ENCODE measurements at regions not wholly inside any gene's neighbourhood (a gene's known extent, or its start where the extent isn't known, plus 50 kb on each side); places are given as distances from the start of the nearest gene placed in this dataset.
"Not testable (repeated sequence)": the region's sequence is repeated elsewhere in the genome, so short reads cannot be mapped to it uniquely, and the experiment has no call there.

- no peak for DNase-seq (ENCODE audit: low read depth)
Measured at GRCh38 chr6:138656364-138657064, 117.1 kb upstream of the CCDC28A start.

GRCh38 chr6:138657065-138657425, 116.5 kb upstream of the CCDC28A start:
- peak; percentile 88 for DNase-seq (ENCODE audit: low read depth)

- no peak for DNase-seq (ENCODE audit: low read depth)
Measured at GRCh38 chr6:138659998-138660397, 113.6 kb upstream of the CCDC28A start.

- DNase-seq (ENCODE audit: low read depth), result peak; percentile 79
Measured at GRCh38 chr6:138662471-138662870, 111.1 kb upstream of the CCDC28A start.

- no peak for DNase-seq (ENCODE audit: low read depth)
Measured at GRCh38 chr6:138663892-138664291, 109.7 kb upstream of the CCDC28A start.

- no peak for DNase-seq (ENCODE audit: low read depth)
Measured at GRCh38 chr6:138664745-138665144, 108.8 kb upstream of the CCDC28A start.

- peak; percentile 51 for DNase-seq (ENCODE audit: low read depth)
Measured at GRCh38 chr6:138666636-138667035, 106.9 kb upstream of the CCDC28A start.

- no peak for DNase-seq (ENCODE audit: low read depth)
Measured at GRCh38 chr6:138667408-138667807, 106.2 kb upstream of the CCDC28A start.

GRCh38 chr6:138671351-138671750, 102.2 kb upstream of the CCDC28A start:
- DNase-seq (ENCODE audit: low read depth), result no peak

- no peak for DNase-seq (ENCODE audit: low read depth)
Measured at GRCh38 chr6:138673346-138674014, 100.1 kb upstream of the CCDC28A start.

GRCh38 chr6:138674444-138674843, 99.1 kb upstream of the CCDC28A start:
- DNase-seq (ENCODE audit: low read depth), result not testable (repeated sequence)

GRCh38 chr6:138677538-138677937, 96.0 kb upstream of the CCDC28A start:
- no peak for DNase-seq (ENCODE audit: low read depth)

- DNase-seq (ENCODE audit: low read depth), result no peak
Measured at GRCh38 chr6:138678168-138678567, 95.4 kb upstream of the CCDC28A start.

GRCh38 chr6:138680085-138680484, 93.5 kb upstream of the CCDC28A start:
- peak; percentile 48 for DNase-seq (ENCODE audit: low read depth)

GRCh38 chr6:138681627-138682026, 91.9 kb upstream of the CCDC28A start:
- no peak for DNase-seq (ENCODE audit: low read depth)

- peak; percentile 94 for DNase-seq (ENCODE audit: low read depth)
Measured at GRCh38 chr6:138682704-138683527, 90.7 kb upstream of the CCDC28A start.

GRCh38 chr6:138685257-138685656, 88.3 kb upstream of the CCDC28A start:
- DNase-seq (ENCODE audit: low read depth), result no peak

GRCh38 chr6:138685781-138686180, 87.8 kb upstream of the CCDC28A start:
- no peak for DNase-seq (ENCODE audit: low read depth)

GRCh38 chr6:138688580-138688979, 85.0 kb upstream of the CCDC28A start:
- no peak for DNase-seq (ENCODE audit: low read depth)

- DNase-seq (ENCODE audit: low read depth), result no peak
Measured at GRCh38 chr6:138689849-138690248, 83.7 kb upstream of the CCDC28A start.

- DNase-seq (ENCODE audit: low read depth), result no peak
Measured at GRCh38 chr6:138690975-138691594, 82.5 kb upstream of the CCDC28A start.

- peak; percentile 55 for DNase-seq (ENCODE audit: low read depth)
Measured at GRCh38 chr6:138691595-138692057, 81.9 kb upstream of the CCDC28A start.
